ENCODE measurements at regions not wholly inside any gene's neighbourhood (a gene's known extent, or its start where the extent isn't known, plus 50 kb on each side); places are given as distances from the start of the nearest gene placed in this dataset.
"Not testable (repeated sequence)": the region's sequence is repeated elsewhere in the genome, so short reads cannot be mapped to it uniquely, and the experiment has no call there.

GRCh38 chr3:75453839-75454238, 210.3 kb upstream of the FRG2C start:
- not testable (repeated sequence) for TF ChIP-seq EZH2 (IDR thresholded peaks at IDR 0.05; ENCODE audit: low read length, missing control alignments)
- TF ChIP-seq, protein P1, sequence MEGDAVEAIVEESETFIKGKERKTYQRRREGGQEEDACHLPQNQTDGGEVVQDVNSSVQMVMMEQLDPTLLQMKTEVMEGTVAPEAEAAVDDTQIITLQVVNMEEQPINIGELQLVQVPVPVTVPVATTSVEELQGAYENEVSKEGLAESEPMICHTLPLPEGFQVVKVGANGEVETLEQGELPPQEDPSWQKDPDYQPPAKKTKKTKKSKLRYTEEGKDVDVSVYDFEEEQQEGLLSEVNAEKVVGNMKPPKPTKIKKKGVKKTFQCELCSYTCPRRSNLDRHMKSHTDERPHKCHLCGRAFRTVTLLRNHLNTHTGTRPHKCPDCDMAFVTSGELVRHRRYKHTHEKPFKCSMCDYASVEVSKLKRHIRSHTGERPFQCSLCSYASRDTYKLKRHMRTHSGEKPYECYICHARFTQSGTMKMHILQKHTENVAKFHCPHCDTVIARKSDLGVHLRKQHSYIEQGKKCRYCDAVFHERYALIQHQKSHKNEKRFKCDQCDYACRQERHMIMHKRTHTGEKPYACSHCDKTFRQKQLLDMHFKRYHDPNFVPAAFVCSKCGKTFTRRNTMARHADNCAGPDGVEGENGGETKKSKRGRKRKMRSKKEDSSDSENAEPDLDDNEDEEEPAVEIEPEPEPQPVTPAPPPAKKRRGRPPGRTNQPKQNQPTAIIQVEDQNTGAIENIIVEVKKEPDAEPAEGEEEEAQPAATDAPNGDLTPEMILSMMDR (conservative IDR thresholded peaks at IDR 0.05 in 1 of 2, IDR thresholded peaks at IDR 0.05 in 1 of 2; ENCODE audit: low read depth in 1 of 2, low read length in 2 of 2), result not testable (repeated sequence)

All from fibroblast of lung (primary cell).